KMS-11 (cell line): ENCODE measurements at regions not wholly inside any gene's neighbourhood (a gene's known extent, or its start where the extent isn't known, plus 50 kb on each side); places are given as distances from the start of the nearest gene placed in this dataset.

ENCODE experiments used
- H2AFZ ChIP-seq: fragments of 200-600 bp; sonication (generic); 2 replicates; pipeline ENCODE4 v1.6.1; 2016; ENCODE audit warnings: antibody characterized with exemption, mixed run types, low read depth
- H3K27ac ChIP-seq: fragments of 200-600 bp; sonication (generic); 2 replicates; pipeline ENCODE4 v1.6.1; 2016; ENCODE audit warnings: mild to moderate bottlenecking, mixed run types
- H3K27me3 ChIP-seq: fragments of 200-600 bp; sonication (generic); 2 replicates; pipeline ENCODE4 v1.6.1; 2017; ENCODE audit warnings: mild to moderate bottlenecking, low read depth, mixed run types, moderate library complexity; ENCODE audit not compliant: insufficient read depth
- H3K36me3 ChIP-seq: fragments of 200-600 bp; sonication (generic); 2 replicates; pipeline ENCODE4 v1.6.1; 2017; ENCODE audit warnings: mild to moderate bottlenecking, mixed run types; ENCODE audit not compliant: insufficient read depth
- H3K4me1 ChIP-seq: fragments of 200-600 bp; sonication (generic); 2 replicates; pipeline ENCODE4 v1.6.1; 2016; ENCODE audit warnings: mild to moderate bottlenecking, low read depth, mixed run types; ENCODE audit not compliant: poor library complexity, severe bottlenecking
- H3K4me2 ChIP-seq: fragments of 200-600 bp; sonication (generic); 2 replicates; pipeline ENCODE4 v1.7.0; 2016; ENCODE audit warnings: mild to moderate bottlenecking, mixed run types
- H3K4me3 ChIP-seq: fragments of 200-600 bp; sonication (generic); IDR thresholded peaks from 2 replicates; pipeline ENCODE4 v1.6.1; 2017; ENCODE audit warnings: low read depth, low read length, mixed read lengths; ENCODE audit not compliant: insufficient read depth
- H3K79me2 ChIP-seq: fragments of 200-600 bp; sonication (generic); 2 replicates; pipeline ENCODE4 v1.6.1; 2016; ENCODE audit warnings: low read depth, mixed run types; ENCODE audit not compliant: insufficient read depth
- H3K9ac ChIP-seq: fragments of 200-600 bp; sonication (generic); 2 replicates; pipeline ENCODE4 v1.6.1; 2016; ENCODE audit warnings: mild to moderate bottlenecking, mixed run types
- H4K20me1 ChIP-seq: fragments of 200-600 bp; sonication (generic); 2 replicates; pipeline ENCODE4 v1.6.1; 2016; ENCODE audit warnings: mild to moderate bottlenecking, mixed run types; ENCODE audit not compliant: insufficient read depth
- CTCF ChIP-seq: fragments of 200-600 bp; sonication (generic); conservative IDR thresholded peaks from 2 replicates; pipeline ENCODE4 v1.6.1; 2017; ENCODE audit warnings: low read depth, mild to moderate bottlenecking, antibody characterized with exemption, low read length, moderate library complexity, mixed read lengths

- Histone ChIP-seq H2AFZ (no peak overlapping the region), H3K27me3 (no peaks in the 10 kb centered on the region), H3K4me2 (no peak overlapping the region), H3K4me1 (no peaks in the 10 kb centered on the region), H3K79me2 (no peaks in the 10 kb centered on the region), H3K36me3 (no peaks in the 10 kb centered on the region), H3K9ac (no peak overlapping the region), H4K20me1 (no peaks in the 10 kb centered on the region), H3K27ac (no peak overlapping the region), H3K4me3 (no peak overlapping the region)
- no peak for TF ChIP-seq CTCF
Observed at GRCh38 chr2:126765395-126765794, 109.4 kb downstream of the GYPC start.

DNA sequence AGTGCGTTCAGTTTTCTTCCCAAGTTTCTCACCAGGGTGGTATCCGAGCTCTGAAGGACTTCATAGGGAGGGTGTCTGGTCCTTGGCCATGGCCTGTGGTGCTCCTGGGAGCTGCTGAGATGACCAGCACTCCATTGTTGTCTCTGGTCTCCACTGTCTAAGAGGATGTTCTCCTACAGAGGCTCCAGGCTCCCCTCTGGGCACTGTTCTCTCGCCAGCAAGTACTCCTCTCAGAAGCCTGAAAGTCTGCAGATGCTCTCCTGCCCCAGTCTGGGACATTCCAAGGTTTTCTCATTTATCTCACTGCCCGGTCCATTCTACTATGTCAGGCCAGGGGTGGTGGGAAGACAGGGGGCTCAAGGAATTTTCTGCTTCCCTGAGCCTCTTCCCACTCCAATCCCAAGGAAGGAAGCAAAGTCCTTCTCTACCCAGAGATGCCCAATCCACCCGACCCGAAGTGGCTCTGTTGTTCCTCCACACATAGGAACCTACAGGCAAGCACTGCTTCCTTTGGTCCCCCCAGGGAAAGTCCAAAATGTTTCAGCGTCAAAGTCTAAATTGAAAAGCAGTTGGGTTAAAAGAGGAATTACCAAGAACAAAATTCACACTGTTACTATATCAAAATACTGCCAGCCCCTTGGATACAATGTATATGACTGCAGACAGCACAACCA is 110.5 kb downstream of the GYPC start:
- Histone ChIP-seq H3K9ac (no peak overlapping the region), H3K36me3 (no peaks in the 10 kb centered on the region), H3K27ac (no peak overlapping the region), H3K4me3 (no peak overlapping the region), H2AFZ (no peak overlapping the region), H4K20me1 (no peaks in the 10 kb centered on the region), H3K27me3 (no peaks in the 10 kb centered on the region), H3K4me2 (no peak overlapping the region), H3K79me2 (no peaks in the 10 kb centered on the region), H3K4me1 (no peaks in the 10 kb centered on the region)
- TF ChIP-seq CTCF: no peak

- no peak overlapping the region for H2AFZ ChIP-seq
- no peaks in the 10 kb centered on the region for H3K36me3 ChIP-seq
- no peaks in the 10 kb centered on the region for H3K4me1 ChIP-seq
- H3K4me3 ChIP-seq: no peak overlapping the region
- no peak overlapping the region for H3K27ac ChIP-seq
- TF ChIP-seq CTCF: no peak
- no peak overlapping the region for H3K9ac ChIP-seq
- H3K79me2 ChIP-seq: no peaks in the 10 kb centered on the region
- no peaks in the 10 kb centered on the region for H3K27me3 ChIP-seq
- no peak overlapping the region for H3K4me2 ChIP-seq
- H4K20me1 ChIP-seq: no peaks in the 10 kb centered on the region
Observed at GRCh38 chr2:126766969-126767296, 111.0 kb downstream of the GYPC start.

GRCh38 chr2:126769118-126769517 is 113.2 kb downstream of the GYPC start:
- no peak overlapping the region for H2AFZ ChIP-seq
- no peak overlapping the region for H3K27ac ChIP-seq
- TF ChIP-seq CTCF: no peak
- H3K27me3 ChIP-seq: no peaks in the 10 kb centered on the region
- H3K79me2 ChIP-seq: no peaks in the 10 kb centered on the region
- H3K9ac ChIP-seq: no peak overlapping the region
- no peak overlapping the region for H3K4me2 ChIP-seq
- no peak overlapping the region for H3K4me3 ChIP-seq
- no peaks in the 10 kb centered on the region for H4K20me1 ChIP-seq
- no peaks in the 10 kb centered on the region for H3K4me1 ChIP-seq
- H3K36me3 ChIP-seq: no peaks in the 10 kb centered on the region
